HL-60 (cell line): ENCODE measurements at regions not wholly inside any gene's neighbourhood (a gene's known extent, or its start where the extent isn't known, plus 50 kb on each side); places are given as distances from the start of the nearest gene placed in this dataset.

Experiments
- DNase-seq, 2 experiments: peaks; one replicate each; pipeline ENCODE4 v3.0.0-alpha.2; 2010 to 2020; ENCODE audit warnings: low read depth in 1 of 2, low spot score in 1 of 2
- H3K27ac ChIP-seq: fragments of 250-450 bp; sonication (Bioruptor Pico); replicated peaks from 2 replicates; pipeline ENCODE4 v1.5.1; 2020; ENCODE audit warnings: mild to moderate bottlenecking, moderate library complexity
- H3K27me3 ChIP-seq: fragments of 250-450 bp; sonication (Bioruptor Pico); 2 replicates; pipeline ENCODE4 v1.5.1; 2021; ENCODE audit warnings: mild to moderate bottlenecking, moderate library complexity; ENCODE audit not compliant: insufficient read depth, poor library complexity, severe bottlenecking
- H3K4me3 ChIP-seq: replicated peaks from 2 replicates; pipeline ENCODE4 v1.5.1; 2011; ENCODE audit warnings: mild to moderate bottlenecking, control low read depth, low read length; ENCODE audit not compliant: insufficient read depth
- GABPA ChIP-seq: IDR thresholded peaks from 2 replicates; pipeline ENCODE4 v1.6.1; 2012; ENCODE audit warnings: low read depth
- POLR2AphosphoS5 ChIP-seq: IDR thresholded peaks from 2 replicates; pipeline ENCODE4 v1.6.1; 2012; ENCODE audit warnings: low read depth
- REST ChIP-seq: IDR thresholded peaks from 2 replicates; pipeline ENCODE4 v1.6.1; 2012; ENCODE audit warnings: low read depth; ENCODE audit not compliant: insufficient replicate concordance
- SPI1 ChIP-seq: IDR thresholded peaks from 2 replicates; pipeline ENCODE4 v1.6.1; 2012; ENCODE audit warnings: low read depth, mild to moderate bottlenecking, borderline replicate concordance
- TF ChIP-seq, protein P1 (sequence below): IDR thresholded peaks from one replicate; pipeline ENCODE4 v1.5.1; 2011; ENCODE audit warnings: low read length, control low read depth, inconsistent platforms; ENCODE audit not compliant: insufficient read depth

GRCh38 chr13:73902847-73903246 lies 231.4 kb downstream of the KLF12 start:
- H3K27me3 ChIP-seq: no peaks in the 10 kb centered on the region
- DNase-seq: no peak
- H3K27ac ChIP-seq: no peak overlapping the region
- no peak overlapping the region for H3K4me3 ChIP-seq
- TF ChIP-seq GABPA (no peak), POLR2AphosphoS5 (no peak), SPI1 (no peak), REST (no peak)
- TF ChIP-seq, protein P1, sequence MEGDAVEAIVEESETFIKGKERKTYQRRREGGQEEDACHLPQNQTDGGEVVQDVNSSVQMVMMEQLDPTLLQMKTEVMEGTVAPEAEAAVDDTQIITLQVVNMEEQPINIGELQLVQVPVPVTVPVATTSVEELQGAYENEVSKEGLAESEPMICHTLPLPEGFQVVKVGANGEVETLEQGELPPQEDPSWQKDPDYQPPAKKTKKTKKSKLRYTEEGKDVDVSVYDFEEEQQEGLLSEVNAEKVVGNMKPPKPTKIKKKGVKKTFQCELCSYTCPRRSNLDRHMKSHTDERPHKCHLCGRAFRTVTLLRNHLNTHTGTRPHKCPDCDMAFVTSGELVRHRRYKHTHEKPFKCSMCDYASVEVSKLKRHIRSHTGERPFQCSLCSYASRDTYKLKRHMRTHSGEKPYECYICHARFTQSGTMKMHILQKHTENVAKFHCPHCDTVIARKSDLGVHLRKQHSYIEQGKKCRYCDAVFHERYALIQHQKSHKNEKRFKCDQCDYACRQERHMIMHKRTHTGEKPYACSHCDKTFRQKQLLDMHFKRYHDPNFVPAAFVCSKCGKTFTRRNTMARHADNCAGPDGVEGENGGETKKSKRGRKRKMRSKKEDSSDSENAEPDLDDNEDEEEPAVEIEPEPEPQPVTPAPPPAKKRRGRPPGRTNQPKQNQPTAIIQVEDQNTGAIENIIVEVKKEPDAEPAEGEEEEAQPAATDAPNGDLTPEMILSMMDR: no peak

DNA sequence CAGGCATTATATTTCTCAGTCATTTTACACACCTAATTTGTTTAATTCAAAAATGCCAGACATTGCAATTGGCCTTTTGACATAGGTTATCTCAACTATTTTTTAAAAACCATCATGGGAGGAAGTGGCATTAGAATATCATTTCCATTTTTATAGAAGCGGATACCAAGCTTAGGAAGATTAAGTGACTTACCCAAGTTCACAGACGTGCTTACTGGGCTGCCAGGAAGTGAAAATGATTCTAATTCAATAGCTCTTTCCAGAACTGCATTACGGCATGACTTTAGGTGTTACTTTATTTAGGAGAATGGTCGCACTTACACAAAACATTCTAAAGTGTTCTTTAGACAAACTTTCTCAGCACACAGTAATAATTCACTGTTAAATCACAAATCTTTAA lies 231.9 kb downstream of the KLF12 start:
- Histone ChIP-seq H3K27me3 (peaks cover 2% of the 10 kb centered on the region), H3K27ac (no peak overlapping the region), H3K4me3 (no peak overlapping the region)
- no peak for TF ChIP-seq SPI1
- no peak for TF ChIP-seq REST
- TF ChIP-seq GABPA: no peak
- TF ChIP-seq POLR2AphosphoS5: no peak
- TF ChIP-seq, protein P1: no peak
- no peak for DNase-seq

- Histone ChIP-seq H3K27me3 (peaks cover 3% of the 10 kb centered on the region), H3K27ac (no peak overlapping the region), H3K4me3 (no peak overlapping the region)
- TF ChIP-seq GABPA (no peak), SPI1 (no peak), REST (no peak)
- TF ChIP-seq, protein P1: no peak
- DNase-seq: no peak
Measured at GRCh38 chr13:73901324-73902068, 232.7 kb downstream of the KLF12 start.
